ENCODE measurements at regions not wholly inside any gene's neighbourhood (a gene's known extent, or its start where the extent isn't known, plus 50 kb on each side); places are given as distances from the start of the nearest gene placed in this dataset.

DNA sequence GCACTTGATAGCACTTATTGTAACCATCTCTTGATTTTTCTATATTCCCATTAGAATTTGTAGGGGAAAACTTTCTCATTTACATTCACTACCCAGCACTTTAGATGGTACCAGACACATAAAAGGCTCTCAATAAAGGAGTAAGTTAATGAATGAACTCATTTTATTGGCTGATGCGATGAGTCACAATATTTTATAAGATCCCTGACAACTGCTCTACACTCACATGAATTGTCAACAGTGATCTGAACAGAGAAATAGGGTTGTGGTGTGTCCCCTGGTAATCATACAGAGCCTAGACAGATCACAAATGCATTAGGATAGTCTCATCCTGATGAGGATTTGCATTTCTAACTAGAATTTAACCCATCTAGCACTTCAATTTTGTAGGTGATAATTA is 567.6 kb upstream of the ARPP21 start:
- TF ChIP-seq, protein P1, sequence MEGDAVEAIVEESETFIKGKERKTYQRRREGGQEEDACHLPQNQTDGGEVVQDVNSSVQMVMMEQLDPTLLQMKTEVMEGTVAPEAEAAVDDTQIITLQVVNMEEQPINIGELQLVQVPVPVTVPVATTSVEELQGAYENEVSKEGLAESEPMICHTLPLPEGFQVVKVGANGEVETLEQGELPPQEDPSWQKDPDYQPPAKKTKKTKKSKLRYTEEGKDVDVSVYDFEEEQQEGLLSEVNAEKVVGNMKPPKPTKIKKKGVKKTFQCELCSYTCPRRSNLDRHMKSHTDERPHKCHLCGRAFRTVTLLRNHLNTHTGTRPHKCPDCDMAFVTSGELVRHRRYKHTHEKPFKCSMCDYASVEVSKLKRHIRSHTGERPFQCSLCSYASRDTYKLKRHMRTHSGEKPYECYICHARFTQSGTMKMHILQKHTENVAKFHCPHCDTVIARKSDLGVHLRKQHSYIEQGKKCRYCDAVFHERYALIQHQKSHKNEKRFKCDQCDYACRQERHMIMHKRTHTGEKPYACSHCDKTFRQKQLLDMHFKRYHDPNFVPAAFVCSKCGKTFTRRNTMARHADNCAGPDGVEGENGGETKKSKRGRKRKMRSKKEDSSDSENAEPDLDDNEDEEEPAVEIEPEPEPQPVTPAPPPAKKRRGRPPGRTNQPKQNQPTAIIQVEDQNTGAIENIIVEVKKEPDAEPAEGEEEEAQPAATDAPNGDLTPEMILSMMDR (IDR thresholded peaks at IDR 0.05; ENCODE audit: poor library complexity, severe bottlenecking) = no peak
- TF ChIP-seq TAF1 (IDR thresholded peaks at IDR 0.05; ENCODE audit: low read depth) (no peak), POLR2AphosphoS5 (IDR thresholded peaks at IDR 0.05) (peak; percentile 56), EZH2 (IDR thresholded peaks at IDR 0.05; ENCODE audit: borderline replicate concordance, insufficient read depth, low read length, poor library complexity, severe bottlenecking) (no peak), RAD21 (conservative IDR thresholded peaks at IDR 0.05) (no peak), EP300 (conservative IDR thresholded peaks at IDR 0.05; ENCODE audit: poor library complexity, severe bottlenecking) (peak; percentile 19), MXI1 (conservative IDR thresholded peaks at IDR 0.05; ENCODE audit: poor library complexity, severe bottlenecking) (no peak)
- TF ChIP-seq, protein P2, sequence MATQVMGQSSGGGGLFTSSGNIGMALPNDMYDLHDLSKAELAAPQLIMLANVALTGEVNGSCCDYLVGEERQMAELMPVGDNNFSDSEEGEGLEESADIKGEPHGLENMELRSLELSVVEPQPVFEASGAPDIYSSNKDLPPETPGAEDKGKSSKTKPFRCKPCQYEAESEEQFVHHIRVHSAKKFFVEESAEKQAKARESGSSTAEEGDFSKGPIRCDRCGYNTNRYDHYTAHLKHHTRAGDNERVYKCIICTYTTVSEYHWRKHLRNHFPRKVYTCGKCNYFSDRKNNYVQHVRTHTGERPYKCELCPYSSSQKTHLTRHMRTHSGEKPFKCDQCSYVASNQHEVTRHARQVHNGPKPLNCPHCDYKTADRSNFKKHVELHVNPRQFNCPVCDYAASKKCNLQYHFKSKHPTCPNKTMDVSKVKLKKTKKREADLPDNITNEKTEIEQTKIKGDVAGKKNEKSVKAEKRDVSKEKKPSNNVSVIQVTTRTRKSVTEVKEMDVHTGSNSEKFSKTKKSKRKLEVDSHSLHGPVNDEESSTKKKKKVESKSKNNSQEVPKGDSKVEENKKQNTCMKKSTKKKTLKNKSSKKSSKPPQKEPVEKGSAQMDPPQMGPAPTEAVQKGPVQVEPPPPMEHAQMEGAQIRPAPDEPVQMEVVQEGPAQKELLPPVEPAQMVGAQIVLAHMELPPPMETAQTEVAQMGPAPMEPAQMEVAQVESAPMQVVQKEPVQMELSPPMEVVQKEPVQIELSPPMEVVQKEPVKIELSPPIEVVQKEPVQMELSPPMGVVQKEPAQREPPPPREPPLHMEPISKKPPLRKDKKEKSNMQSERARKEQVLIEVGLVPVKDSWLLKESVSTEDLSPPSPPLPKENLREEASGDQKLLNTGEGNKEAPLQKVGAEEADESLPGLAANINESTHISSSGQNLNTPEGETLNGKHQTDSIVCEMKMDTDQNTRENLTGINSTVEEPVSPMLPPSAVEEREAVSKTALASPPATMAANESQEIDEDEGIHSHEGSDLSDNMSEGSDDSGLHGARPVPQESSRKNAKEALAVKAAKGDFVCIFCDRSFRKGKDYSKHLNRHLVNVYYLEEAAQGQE (IDR thresholded peaks at IDR 0.05; ENCODE audit: borderline replicate concordance) = no peak

Measured in neural cell (in vitro differentiated cells).